C4-2B (cell line): ENCODE measurements at regions not wholly inside any gene's neighbourhood (a gene's known extent, or its start where the extent isn't known, plus 50 kb on each side); places are given as distances from the start of the nearest gene placed in this dataset.

Source experiments
- H3K27ac ChIP-seq: fragments of 450-650 bp; 2 replicates; pipeline ENCODE4 v1.5.1; 2017
- CTCF ChIP-seq: fragments of 450-650 bp; conservative IDR thresholded peaks from 2 replicates; pipeline ENCODE4 v1.5.1; 2017; ENCODE audit warnings: mild to moderate bottlenecking
- ZFX ChIP-seq: fragments of 450-650 bp; IDR thresholded peaks from 2 replicates; pipeline ENCODE4 v1.6.1; 2017

- TF ChIP-seq CTCF, result no peak
- TF ChIP-seq ZFX, result no peak
- no peak overlapping the region for H3K27ac ChIP-seq
These were observed 74.0 kb upstream of the SULT1C3 start for GRCh38 chr2:108165729-108166128.

- no peak overlapping the region for H3K27ac ChIP-seq
- TF ChIP-seq ZFX (no peak), CTCF (no peak)
These were observed 72.1 kb upstream of the SULT1C3 start for GRCh38 chr2:108167699-108168098.

- H3K27ac ChIP-seq, result no peak overlapping the region
- TF ChIP-seq ZFX (no peak), CTCF (peak; percentile 61)
These were observed 69.7 kb upstream of the SULT1C3 start for GRCh38 chr2:108169982-108170625.

- TF ChIP-seq CTCF (no peak), ZFX (no peak)
- H3K27ac ChIP-seq, result no peak overlapping the region
These were observed 68.1 kb upstream of the SULT1C3 start for GRCh38 chr2:108171657-108172056.

GRCh38 chr2:108182489-108182888 is 57.3 kb upstream of the SULT1C3 start:
- no peak overlapping the region for H3K27ac ChIP-seq
- TF ChIP-seq ZFX (no peak), CTCF (peak; percentile 54)

- TF ChIP-seq CTCF (peak; percentile 66), ZFX (no peak)
- H3K27ac ChIP-seq, result no peak overlapping the region
These were observed 55.3 kb upstream of the SULT1C3 start for GRCh38 chr2:108184419-108184818.

- H3K27ac ChIP-seq, result no peak overlapping the region
- TF ChIP-seq CTCF (no peak), ZFX (no peak)
These were observed 50.5 kb upstream of the SULT1C3 start for GRCh38 chr2:108189316-108189715.
